HG02884 (cell line): ENCODE measurements at regions not wholly inside any gene's neighbourhood (a gene's known extent, or its start where the extent isn't known, plus 50 kb on each side); places are given as distances from the start of the nearest gene placed in this dataset.
"Not testable (repeated sequence)": the region's sequence is repeated elsewhere in the genome, so short reads cannot be mapped to it uniquely, and the experiment has no call there.

Experiments used
- ATAC-seq: cut with Tn5 transposase; IDR thresholded peaks from one replicate; pipeline ENCODE4 v1.9.1; 2021; ENCODE audit warnings: mild to moderate bottlenecking, moderate library complexity; ENCODE audit not compliant: unreplicated experiment

- no peak for ATAC-seq
Measured at GRCh38 chr2:113341191-113341869, 62.6 kb upstream of the PAX8 start.

DNA sequence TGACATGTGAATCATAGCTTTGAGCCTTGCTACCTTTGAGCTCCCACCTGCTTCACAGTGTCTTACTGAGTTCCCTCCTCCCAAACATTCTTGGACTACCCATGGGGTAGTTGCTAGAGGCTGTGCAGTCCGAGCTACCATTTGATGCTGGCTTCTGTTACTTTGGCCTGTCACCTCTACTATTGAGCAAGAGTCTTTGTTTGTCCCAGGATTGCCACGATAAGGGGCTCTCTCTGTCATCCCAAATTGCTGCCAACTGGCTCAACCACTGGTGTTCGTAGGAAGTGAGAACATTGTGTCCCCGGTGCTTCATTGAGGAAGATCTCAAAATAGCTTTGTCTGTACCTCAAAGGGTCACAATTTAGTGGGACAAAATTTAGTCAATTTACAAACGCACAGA is 59.1 kb upstream of the PAX8 start:
- no peak for ATAC-seq

- ATAC-seq, result not testable (repeated sequence)
Measured at GRCh38 chr2:113336040-113336439, 57.3 kb upstream of the PAX8 start.

DNA sequence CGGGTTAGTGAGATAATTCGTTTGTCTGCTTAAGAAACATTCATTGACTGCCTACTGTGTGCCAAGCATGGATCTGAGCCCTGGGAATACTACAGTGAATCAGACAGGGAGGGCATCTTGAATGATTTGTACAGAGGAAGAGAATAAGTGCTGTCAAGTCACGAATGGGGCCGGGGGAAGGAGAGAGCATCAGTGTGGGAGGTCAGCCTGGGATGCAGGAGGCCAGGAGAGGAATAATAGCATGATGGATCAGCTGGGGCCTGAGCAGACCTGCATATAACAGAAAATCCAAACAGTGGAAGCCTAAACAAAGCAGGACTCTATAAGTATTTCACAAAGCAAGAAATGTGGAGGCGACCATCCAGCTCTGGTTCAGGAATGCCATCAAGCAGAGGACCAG is 55.4 kb upstream of the PAX8 start:
- ATAC-seq, result no peak

DNA sequence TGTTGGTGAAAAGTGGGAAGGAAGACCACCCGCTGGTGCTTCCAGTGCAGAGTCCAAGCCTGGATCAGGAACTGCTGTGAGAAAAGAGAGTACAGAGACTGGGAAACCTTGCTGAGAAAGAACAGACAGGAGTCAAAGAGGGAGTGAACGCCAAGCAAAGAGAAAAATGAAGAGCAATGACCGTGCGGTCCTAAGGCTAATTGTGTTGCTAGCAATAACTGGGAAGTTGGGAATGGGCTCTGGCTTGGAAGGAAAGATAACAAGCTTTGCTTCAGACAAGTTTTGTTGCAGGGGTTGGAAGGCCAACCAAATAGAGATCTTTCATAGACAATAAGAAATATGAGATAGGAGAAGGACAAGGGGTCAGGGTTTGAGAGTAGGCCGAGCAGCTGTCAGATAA is 55.0 kb upstream of the PAX8 start:
- not testable (repeated sequence) for ATAC-seq

- ATAC-seq, result not testable (repeated sequence)
Measured at GRCh38 chr2:113330060-113330767, 51.5 kb upstream of the PAX8 start.

GRCh38 chr2:113328973-113329372 is 50.3 kb upstream of the PAX8 start:
- ATAC-seq, result not testable (repeated sequence)

DNA sequence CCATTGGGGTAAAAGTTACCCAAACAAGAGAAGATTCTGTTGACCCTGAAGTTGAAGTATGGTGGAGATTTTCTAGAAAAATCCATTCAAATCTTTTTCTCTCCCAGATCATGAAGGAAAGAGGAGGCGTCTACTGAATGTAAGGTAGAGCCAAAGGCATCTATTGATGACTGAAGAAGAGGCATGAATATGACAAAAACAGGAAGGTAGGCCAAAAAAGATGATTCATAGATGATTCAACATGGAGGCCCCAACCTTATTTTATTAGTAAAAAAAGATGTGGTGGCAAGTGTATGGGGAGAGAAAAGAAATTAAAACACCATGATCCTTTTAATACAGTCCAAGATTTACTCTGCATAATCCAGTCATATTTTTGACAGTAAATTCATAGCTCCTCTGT is 49.9 kb upstream of the PAX8 start:
- ATAC-seq, result not testable (repeated sequence)
